Mammary epithelial cell (primary cell): ENCODE measurements at regions not wholly inside any gene's neighbourhood (a gene's known extent, or its start where the extent isn't known, plus 50 kb on each side); places are given as distances from the start of the nearest gene placed in this dataset.

Source experiments
- EZH2 ChIP-seq: IDR thresholded peaks from 2 replicates; pipeline ENCODE4 v1.6.1; 2012; ENCODE audit warnings: low read length, inconsistent platforms, borderline replicate concordance
- TF ChIP-seq, protein P1 (sequence below), 2 donors: IDR thresholded peaks in 1 of 2; conservative IDR thresholded peaks in 1 of 2; 2 replicates each; pipeline ENCODE4 v1.5.1; 2011 to 2012; ENCODE audit warnings: inconsistent platforms in 2 of 2, low read length in 2 of 2, mild to moderate bottlenecking in 2 of 2, control low read depth in 1 of 2, low read depth in 1 of 2; ENCODE audit not compliant: insufficient read depth in 1 of 2; ENCODE audit errors: extremely low read depth in 1 of 2

DNA sequence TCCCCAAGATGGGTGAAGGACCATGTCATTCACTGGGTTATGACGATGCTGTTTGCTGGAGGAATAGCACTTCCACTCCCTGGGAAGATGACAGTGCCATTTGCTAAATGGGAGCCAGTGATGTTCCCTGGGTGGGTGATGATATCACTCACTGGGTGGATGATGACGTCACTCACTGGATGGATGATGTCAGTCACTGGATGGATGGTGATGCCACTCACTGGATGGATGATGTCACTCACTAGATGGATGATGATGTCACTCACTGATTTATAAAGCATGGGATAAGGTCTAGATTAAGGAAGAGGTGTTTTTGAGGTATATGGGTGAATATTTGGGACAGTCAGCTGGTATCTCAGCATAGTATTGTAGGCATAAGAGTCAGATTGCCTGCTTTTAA is 457.2 kb downstream of the AJAP1 start:
- no peak for TF ChIP-seq EZH2
- TF ChIP-seq, protein P1, sequence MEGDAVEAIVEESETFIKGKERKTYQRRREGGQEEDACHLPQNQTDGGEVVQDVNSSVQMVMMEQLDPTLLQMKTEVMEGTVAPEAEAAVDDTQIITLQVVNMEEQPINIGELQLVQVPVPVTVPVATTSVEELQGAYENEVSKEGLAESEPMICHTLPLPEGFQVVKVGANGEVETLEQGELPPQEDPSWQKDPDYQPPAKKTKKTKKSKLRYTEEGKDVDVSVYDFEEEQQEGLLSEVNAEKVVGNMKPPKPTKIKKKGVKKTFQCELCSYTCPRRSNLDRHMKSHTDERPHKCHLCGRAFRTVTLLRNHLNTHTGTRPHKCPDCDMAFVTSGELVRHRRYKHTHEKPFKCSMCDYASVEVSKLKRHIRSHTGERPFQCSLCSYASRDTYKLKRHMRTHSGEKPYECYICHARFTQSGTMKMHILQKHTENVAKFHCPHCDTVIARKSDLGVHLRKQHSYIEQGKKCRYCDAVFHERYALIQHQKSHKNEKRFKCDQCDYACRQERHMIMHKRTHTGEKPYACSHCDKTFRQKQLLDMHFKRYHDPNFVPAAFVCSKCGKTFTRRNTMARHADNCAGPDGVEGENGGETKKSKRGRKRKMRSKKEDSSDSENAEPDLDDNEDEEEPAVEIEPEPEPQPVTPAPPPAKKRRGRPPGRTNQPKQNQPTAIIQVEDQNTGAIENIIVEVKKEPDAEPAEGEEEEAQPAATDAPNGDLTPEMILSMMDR (conservative IDR thresholded peaks at IDR 0.05 in 1 of 2, IDR thresholded peaks at IDR 0.05 in 1 of 2; ENCODE audit: extremely low read depth in 1 of 2, insufficient read depth in 1 of 2, low read depth in 1 of 2, low read length in 2 of 2): no peak
